H1 (cell line): ENCODE measurements at regions not wholly inside any gene's neighbourhood (a gene's known extent, or its start where the extent isn't known, plus 50 kb on each side); places are given as distances from the start of the nearest gene placed in this dataset.

Source experiments
- BCL11A ChIP-seq, 2 experiments: IDR thresholded peaks; one replicate each; pipeline ENCODE4 v1.6.1; 2011; ENCODE audit warnings: low read depth in 2 of 2, low read length in 2 of 2, mild to moderate bottlenecking in 2 of 2
- E2F6 ChIP-seq: IDR thresholded peaks from 2 replicates; pipeline ENCODE4 v1.6.1; 2012; ENCODE audit warnings: inconsistent platforms
- EP300 ChIP-seq, 2 experiments: IDR thresholded peaks; 1 replicate in 1 of 2; 2 replicates in 1 of 2; pipeline ENCODE4 v1.6.1; 2011 to 2012; ENCODE audit warnings: low read depth in 2 of 2, low read length in 2 of 2, mild to moderate bottlenecking in 2 of 2, borderline replicate concordance in 1 of 2, inconsistent platforms in 1 of 2, moderate library complexity in 1 of 2
- GTF2F1 ChIP-seq: IDR thresholded peaks from 2 replicates; pipeline ENCODE4 v1.6.1; 2012; ENCODE audit warnings: low read depth, low read length, improper control_type of control experiment, borderline replicate concordance
- JUND ChIP-seq: IDR thresholded peaks from 2 replicates; pipeline ENCODE4 v1.6.1; 2011; ENCODE audit warnings: mild to moderate bottlenecking, improper control_type of control experiment, low read length
- MAFK ChIP-seq: IDR thresholded peaks from 2 replicates; pipeline ENCODE4 v1.6.1; 2012; ENCODE audit warnings: low read depth, mild to moderate bottlenecking, improper control_type of control experiment, low read length
- TBP ChIP-seq: IDR thresholded peaks from 2 replicates; pipeline ENCODE4 v1.6.1; 2011; ENCODE audit warnings: low read depth, low read length, improper control_type of control experiment

GRCh38 chr2:144603334-144603733 is 83.4 kb upstream of the ZEB2 start (continued):
- TF ChIP-seq GTF2F1 (no peak), EP300 (IDR thresholded peaks at IDR 0.05; ENCODE audit: borderline replicate concordance in 1 of 2, low read depth in 2 of 2, low read length in 2 of 2) (no peak), TBP (no peak), E2F6 (no peak), MAFK (no peak), JUND (no peak), BCL11A (IDR thresholded peaks at IDR 0.05; ENCODE audit: low read depth in 2 of 2, low read length in 2 of 2) (no peak)
